ENCODE measurements at regions not wholly inside any gene's neighbourhood (a gene's known extent, or its start where the extent isn't known, plus 50 kb on each side); places are given as distances from the start of the nearest gene placed in this dataset.

DNA sequence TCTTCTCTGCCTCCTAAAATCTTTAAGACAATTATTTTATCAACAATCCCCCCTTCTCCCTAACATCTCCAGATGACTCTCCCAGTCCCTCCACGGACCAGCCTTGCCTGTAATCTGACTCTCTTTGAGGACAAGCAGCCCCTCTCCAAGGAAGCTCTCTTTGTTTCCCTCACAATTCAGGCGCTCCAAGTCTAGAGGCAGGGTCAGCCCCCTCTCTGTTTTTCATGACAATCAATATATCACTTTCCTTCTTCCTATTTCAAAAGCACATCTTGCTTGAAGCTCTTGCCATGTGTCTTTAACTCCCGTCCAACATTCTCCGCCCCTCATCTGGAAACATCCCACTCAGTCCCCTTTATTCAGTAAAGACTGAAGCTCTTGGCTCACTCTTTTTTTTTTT is 393.4 kb upstream of the SULF2 start:
- DNase-seq (ENCODE audit: low spot score): no peak

DNA sequence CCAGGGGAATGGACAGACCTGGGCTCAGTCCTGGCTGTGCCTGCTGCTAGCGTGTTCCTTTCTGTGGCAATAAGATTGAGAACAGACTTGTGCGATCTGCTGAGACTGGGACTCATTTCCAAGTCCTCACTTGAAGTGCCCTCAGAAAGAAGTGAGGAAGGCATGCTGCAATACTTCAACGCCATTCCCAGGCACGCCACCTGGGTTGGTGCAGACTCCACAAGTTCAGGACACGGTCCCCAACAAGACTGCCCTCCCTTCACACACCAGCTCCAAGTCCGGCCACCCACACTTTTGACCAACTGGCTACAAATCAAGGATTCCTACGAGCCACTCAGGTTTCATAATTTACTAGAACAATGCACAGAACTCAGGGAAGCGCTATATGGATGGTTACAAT is 391.8 kb upstream of the SULF2 start:
- no peak for DNase-seq (ENCODE audit: low spot score)

- no peak for DNase-seq (ENCODE audit: low spot score)
These were observed 390.9 kb upstream of the SULF2 start for GRCh38 chr20:48176139-48176538.

DNA sequence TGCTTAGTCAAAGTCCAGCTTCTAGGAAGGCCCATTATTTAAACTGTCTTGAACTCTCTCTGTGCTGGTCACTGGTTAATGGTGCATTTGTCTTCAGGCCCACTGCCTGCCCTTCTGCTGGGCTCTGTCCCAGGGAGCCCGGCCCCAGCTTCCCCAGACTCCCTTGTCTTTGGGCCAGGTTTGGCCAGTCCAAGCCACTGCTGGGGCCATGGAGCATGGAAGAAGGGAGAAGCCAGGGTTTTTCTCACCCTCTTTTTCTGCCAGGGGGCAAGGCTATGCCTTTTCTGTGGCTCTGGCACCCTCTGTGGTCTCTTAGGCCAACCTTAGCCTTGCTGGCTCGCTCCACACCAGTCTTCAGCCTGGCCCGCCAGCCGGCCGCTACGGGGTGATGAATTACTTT is 390.0 kb upstream of the SULF2 start:
- DNase-seq (ENCODE audit: low spot score): no peak

DNA sequence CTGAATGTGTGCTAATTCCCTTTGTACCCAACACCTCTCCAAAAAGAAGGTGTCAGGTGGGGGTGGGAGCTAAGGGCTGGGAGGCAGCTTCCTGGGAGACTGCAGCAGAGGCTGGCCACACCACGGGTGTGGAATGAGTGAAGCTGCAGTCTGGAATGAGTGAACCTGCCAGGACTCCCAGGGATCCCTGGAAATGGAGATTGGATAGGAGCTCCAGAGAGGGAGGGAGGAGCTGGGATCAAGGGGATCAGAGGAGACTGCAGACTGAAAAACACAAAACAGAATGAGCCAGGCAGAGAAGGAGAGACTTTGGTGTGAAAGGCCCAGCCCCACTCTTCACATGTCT is 387.0 kb upstream of the SULF2 start:
- DNase-seq (ENCODE audit: low spot score): no peak

GRCh38 chr20:48171626-48172356 is 386.5 kb upstream of the SULF2 start:
- no peak for DNase-seq (ENCODE audit: low spot score)

DNA sequence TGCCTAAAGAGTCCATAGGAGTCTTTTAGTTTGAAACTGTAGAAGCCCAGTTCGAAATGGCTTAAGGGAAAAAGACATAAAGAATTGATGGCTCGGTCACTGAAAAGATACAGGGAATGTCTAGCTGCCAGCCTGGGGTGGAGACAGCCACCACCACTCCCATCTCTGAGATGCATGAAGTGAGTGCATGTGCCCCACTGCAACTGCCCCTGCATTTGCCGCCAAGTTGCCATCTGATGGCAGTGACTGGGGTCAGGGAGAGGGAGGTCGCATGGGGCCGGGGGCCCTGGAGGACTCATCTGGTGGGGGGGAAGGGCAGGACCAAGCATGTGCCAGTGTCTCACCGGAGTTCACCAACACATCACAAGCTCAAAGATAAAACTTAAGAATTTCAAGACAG is 385.8 kb upstream of the SULF2 start:
- no peak for DNase-seq (ENCODE audit: low spot score)

DNA sequence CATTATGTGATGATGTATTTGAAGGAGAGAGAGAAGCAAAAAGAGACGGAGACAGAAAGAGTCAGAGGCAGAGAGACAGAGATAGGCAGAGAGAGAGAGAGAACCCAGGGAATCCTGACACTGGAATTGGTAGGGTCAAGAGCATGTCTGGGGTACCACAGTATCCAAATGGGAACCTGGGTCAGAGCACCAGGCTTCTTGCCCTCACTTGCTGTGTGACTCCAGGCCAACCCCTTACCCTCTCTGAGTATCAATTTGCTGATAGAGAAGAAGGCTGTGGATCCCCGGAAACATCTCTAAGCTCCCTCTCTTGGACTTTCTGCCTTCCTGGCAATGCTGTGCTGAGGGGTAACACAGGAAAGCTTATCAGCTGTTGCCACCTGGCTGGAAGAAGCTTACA is 385.3 kb upstream of the SULF2 start:
- DNase-seq (ENCODE audit: low spot score): no peak

GRCh38 chr20:48169650-48170225 is 384.5 kb upstream of the SULF2 start:
- no peak for DNase-seq (ENCODE audit: low spot score)

- DNase-seq (ENCODE audit: low spot score): no peak
These were observed 381.0 kb upstream of the SULF2 start for GRCh38 chr20:48166082-48166835.

DNA sequence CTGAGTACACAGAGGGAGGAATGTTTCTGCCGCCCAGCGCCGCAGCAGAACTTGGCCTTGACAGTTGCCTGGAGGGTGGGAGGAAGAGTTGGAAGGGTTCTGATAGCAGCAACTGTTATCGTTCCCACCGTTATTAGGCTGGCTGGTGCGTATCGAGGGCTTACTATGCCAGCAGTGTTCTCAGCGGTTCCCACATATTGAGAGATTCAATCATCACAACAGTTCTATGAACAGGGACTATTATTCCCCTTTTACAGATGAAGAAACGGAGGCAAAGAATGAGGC is 380.1 kb upstream of the SULF2 start:
- no peak for DNase-seq (ENCODE audit: low spot score)

DNA sequence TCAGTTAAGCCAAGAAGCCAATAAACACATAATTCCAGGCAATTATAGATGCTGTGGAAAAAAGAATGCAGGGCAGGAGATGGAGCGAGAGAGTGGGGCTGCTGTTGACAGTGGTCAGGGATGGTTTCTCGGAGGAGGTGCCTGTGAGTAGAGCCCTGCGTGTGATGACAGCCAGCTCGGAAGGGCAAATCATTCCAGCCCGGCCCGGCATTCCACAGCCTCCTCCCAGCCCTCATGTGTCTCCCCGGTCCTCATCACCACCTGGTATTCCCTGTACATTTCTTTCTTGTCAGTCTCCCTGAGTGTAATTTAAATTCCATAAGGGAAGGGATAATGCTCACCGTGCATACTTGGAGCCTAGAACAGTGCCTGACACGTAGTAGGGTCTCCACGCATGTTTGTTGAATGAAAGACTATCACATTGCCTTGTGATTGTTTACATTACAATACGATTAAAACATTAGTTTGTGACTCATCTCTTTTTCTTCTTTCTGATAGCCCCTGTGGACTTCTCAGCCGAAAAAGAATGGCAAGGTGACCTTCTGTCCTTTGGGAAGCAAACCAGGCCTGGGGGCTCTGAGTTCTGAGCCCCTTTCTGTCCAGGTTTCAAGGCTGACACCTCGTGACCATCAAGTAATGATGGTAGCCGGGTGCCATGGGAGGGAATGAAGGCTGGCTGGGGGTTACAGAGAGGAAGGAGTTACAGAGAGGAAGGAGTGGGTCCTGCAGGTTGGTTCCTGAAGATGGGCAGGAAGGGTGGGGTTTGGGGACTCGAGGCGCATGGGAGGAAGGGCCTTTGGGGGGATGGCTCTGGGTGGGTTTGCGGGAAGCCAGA is 379.5 kb upstream of the SULF2 start:
- no peak for DNase-seq (ENCODE audit: low spot score)

DNA sequence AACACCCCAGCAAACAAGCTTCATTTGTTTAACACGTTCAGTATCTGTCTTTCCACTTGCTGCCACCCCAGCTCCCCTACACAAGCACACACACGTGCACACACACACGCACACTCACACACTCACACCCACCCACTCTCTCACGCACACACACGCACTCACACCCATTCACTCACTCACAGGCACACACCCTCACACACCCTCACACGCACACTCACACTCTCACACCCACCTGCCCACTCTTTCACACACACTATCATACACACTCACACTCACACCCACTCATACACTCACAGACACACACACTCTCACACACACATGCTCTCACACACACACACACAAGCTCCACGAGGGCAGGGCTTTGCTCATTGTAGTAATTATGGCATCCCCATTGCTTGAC is 378.8 kb upstream of the SULF2 start:
- no peak for DNase-seq (ENCODE audit: low spot score)

- DNase-seq (ENCODE audit: low spot score): no peak
These were observed 378.2 kb upstream of the SULF2 start for GRCh38 chr20:48163505-48163904.

GRCh38 chr20:48162621-48163020 is 377.3 kb upstream of the SULF2 start:
- no peak for DNase-seq (ENCODE audit: low spot score)

- DNase-seq (ENCODE audit: low spot score): no peak
These were observed 374.1 kb upstream of the SULF2 start for GRCh38 chr20:48159145-48160008.

DNA sequence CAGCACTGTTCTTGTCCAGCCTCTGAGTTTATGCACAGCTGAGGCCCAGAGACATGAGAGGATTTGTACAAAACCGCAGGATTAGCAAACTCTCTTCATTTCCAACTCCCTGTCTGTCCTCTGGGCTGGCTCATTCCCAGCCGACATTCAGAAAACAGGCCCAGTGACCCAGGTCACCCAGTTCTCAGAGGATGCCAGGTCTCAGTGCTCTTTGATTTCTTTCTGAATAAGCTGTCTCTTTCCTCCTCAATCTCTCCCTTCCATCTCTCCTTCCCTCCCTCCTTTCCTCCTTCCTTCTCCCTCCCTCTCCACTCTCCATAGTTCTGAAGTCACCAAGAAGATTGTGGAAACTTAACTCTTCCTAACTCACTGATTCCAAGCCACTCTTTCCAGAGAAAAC is 372.7 kb upstream of the SULF2 start:
- DNase-seq (ENCODE audit: low spot score): no peak

- no peak for DNase-seq (ENCODE audit: low spot score)
These were observed 371.8 kb upstream of the SULF2 start for GRCh38 chr20:48156951-48157700.

DNA sequence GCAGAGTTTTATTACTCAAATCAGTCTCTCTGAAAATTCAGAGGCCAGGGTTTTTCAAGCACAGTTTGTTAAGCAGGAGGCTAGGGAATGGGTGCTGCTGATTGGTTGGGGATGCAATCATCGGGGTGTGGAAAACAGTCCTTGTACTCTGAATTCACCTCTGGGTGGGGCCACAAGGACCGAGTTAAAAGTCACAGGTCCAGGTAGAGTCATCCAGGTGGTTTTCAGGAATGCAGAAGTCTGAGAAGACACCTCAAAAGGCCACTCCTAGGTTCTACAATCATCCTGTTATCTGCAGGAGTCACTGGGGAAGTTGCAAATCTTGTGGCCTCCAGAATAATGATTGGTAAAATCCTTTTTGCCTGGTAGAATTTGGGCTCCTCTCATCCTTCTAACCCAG is 371.2 kb upstream of the SULF2 start:
- no peak for DNase-seq (ENCODE audit: low spot score)

GRCh38 chr20:48155268-48155667 is 370.0 kb upstream of the SULF2 start:
- no peak for DNase-seq (ENCODE audit: low spot score)
